Esophagus squamous epithelium (tissue), 4 donors: ENCODE measurements at regions not wholly inside any gene's neighbourhood (a gene's known extent, or its start where the extent isn't known, plus 50 kb on each side); places are given as distances from the start of the nearest gene placed in this dataset.

ENCODE experiments used
- POLR2A ChIP-seq, 4 donors: fragments of 450-650 bp; IDR thresholded peaks; one replicate each; pipeline ENCODE4 v1.6.1; 2017; ENCODE audit warnings: antibody characterized with exemption in 4 of 4, mild to moderate bottlenecking in 4 of 4, moderate library complexity in 3 of 4
- TF ChIP-seq, protein P1 (sequence below), 6 experiments: fragments of 450-650 bp in 4 of 6; fragments of 200-600 bp in 2 of 6; sonication (generic) in 2 of 6; IDR thresholded peaks; one replicate each; pipeline ENCODE4 v1.5.1; 2016 to 2019; ENCODE audit warnings: antibody characterized with exemption in 6 of 6, mild to moderate bottlenecking in 4 of 6, moderate library complexity in 4 of 6

DNA sequence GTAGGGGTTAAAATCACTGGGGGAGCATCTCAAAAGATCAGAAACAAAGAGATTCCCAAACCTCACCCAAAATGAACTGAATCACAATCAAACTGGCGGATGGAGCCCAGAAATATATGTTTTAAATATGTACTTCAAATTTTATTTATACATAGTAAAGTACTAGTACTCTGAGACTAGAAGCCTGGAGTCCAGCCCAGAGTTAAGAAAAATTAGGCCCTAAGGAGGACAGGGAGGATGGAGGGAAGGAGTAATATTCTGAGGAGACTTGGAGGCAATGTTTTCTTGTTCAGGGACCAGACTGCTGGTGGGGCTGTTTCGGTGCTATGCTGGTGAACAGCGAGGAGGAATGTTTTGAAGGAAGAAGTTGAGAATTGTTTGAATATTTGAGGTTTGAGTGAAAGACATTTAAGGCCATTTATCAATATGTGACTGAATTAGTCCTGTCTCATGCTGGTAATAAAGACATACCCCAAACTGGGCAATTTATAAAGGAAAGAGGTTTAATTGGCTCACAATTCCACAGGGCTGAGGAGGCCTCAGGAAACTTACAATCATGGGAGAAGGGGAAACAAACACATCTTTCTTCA is 552.4 kb upstream of the DAB2 start:
- TF ChIP-seq, protein P1, sequence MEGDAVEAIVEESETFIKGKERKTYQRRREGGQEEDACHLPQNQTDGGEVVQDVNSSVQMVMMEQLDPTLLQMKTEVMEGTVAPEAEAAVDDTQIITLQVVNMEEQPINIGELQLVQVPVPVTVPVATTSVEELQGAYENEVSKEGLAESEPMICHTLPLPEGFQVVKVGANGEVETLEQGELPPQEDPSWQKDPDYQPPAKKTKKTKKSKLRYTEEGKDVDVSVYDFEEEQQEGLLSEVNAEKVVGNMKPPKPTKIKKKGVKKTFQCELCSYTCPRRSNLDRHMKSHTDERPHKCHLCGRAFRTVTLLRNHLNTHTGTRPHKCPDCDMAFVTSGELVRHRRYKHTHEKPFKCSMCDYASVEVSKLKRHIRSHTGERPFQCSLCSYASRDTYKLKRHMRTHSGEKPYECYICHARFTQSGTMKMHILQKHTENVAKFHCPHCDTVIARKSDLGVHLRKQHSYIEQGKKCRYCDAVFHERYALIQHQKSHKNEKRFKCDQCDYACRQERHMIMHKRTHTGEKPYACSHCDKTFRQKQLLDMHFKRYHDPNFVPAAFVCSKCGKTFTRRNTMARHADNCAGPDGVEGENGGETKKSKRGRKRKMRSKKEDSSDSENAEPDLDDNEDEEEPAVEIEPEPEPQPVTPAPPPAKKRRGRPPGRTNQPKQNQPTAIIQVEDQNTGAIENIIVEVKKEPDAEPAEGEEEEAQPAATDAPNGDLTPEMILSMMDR (IDR thresholded peaks at IDR 0.05): no peak
- no peak for TF ChIP-seq POLR2A (IDR thresholded peaks at IDR 0.05)
